GM11168 (cell line): ENCODE measurements at regions not wholly inside any gene's neighbourhood (a gene's known extent, or its start where the extent isn't known, plus 50 kb on each side); places are given as distances from the start of the nearest gene placed in this dataset.
"Not testable (repeated sequence)": the region's sequence is repeated elsewhere in the genome, so short reads cannot be mapped to it uniquely, and the experiment has no call there.

Source experiments
- in situ Hi-C: fragments of 300-500 bp; cut with MboI; formaldehyde crosslinking; loops from one replicate; pipeline ENCODE4 v1.12.0; 2022; ENCODE audit warnings: low sequenced_read_pairs; ENCODE audit not compliant: unreplicated experiment

- in situ Hi-C loops: no loop called here
These were observed 634.4 kb downstream of the UTRN start for GRCh38 chr6:144919560-144919959.

DNA sequence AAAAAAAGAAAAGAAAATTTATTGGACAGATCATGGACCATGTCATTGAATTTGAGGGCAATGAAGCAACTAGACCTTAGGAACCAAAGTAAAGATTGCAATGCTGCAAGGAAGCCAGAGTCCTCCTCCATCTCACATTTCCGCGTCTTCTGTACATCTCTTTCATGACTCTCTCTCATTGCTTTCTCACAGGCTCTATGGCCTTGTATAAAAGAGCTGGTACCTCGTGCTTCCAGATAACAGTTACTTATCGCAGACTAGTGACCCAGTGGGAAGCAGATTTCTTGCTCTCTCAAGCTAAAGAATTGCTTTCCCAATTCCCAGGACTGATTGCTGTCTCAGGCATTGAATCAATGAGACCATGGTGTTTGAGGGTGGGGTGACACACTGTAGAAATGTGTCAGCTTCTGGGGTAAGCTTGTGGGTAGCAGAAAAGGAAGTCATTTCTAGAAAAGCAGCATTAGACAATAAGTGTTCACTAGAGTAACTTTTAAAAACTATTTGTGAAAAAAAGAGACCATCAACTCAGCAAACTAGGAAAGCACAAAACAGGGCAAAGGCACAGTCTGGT lies 635.3 kb downstream of the UTRN start:
- in situ Hi-C loops: no loop called here

GRCh38 chr6:144921206-144921975 lies 636.3 kb downstream of the UTRN start:
- in situ Hi-C loops: no loop called here

DNA sequence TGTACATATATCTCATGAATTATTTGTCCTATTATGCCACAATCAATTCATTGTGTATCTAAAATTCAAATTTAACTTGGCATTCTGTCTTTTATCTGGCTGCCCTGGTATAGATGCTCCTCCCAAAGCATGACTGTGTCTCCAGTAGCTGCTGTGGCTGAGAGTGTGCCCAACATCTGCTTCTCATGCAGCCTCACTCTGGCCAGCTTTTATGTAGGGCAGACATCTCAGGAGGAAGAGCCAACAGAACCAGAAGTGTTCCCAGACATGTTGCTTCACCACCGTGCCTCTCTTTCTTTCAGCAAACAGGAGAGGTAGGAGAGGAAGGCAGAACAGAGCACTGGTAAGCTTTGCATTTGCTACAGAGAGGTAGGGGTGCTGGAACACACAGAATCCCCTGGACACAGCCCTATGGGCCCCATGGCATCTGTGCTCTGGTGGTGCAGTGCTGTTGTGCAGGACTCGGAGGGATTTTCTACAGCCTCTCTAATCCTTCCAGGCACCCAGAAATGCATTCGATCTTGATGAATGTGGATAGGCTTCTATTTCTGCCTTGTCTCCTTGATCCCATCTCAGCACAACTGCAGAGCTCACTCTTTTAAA lies 637.1 kb downstream of the UTRN start:
- in situ Hi-C loops: no loop called here

GRCh38 chr6:144922771-144923490 lies 637.8 kb downstream of the UTRN start:
- in situ Hi-C loops: not testable (repeated sequence)

DNA sequence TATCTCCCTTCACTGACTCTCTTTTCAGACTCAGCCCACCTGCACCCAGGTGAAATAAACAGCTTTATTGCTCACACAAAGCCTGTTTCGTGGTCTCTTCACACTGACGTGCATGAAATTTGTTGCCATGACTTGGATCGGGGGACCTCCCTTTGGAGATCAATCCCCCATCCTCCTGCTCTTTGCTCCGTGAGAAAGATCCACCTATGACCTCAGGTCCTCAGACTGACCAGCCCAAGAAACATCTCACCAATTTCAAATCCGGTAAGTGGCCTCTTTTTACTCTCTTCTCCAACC lies 638.3 kb downstream of the UTRN start:
- in situ Hi-C loops: not testable (repeated sequence)

DNA sequence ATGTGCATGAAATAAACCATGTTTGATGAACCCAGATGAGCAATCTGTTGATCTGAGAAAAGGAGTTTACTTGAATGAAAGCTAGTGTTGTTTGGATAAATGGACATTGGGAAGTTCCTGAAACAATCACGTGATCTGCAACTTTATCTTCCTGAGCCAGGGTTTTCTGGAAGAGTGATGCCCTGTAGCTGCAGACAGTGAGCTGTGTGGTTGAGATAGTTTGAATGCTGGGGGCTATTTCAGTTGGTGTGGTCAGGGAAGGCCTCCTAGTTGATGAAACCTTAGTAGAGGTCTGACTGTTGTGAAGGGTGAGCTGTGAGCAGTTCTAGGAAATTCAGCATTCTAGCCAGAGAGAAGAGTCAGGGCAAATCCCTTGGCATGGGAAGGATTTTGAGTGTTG lies 643.7 kb downstream of the UTRN start:
- in situ Hi-C loops: loop anchor here (25.0 kb wide), 1 partner anchor 342 kb away; no protein-coding TSS in a partner anchor

- in situ Hi-C loops: loop anchor here (25.0 kb wide), 1 partner anchor 342 kb away; no protein-coding TSS in a partner anchor
These were observed 644.1 kb downstream of the UTRN start for GRCh38 chr6:144929262-144929661.

- in situ Hi-C loops: loop anchor here (25.0 kb wide), 1 partner anchor 344 kb away; no protein-coding TSS in a partner anchor
These were observed 646.3 kb downstream of the UTRN start for GRCh38 chr6:144931172-144932035.

DNA sequence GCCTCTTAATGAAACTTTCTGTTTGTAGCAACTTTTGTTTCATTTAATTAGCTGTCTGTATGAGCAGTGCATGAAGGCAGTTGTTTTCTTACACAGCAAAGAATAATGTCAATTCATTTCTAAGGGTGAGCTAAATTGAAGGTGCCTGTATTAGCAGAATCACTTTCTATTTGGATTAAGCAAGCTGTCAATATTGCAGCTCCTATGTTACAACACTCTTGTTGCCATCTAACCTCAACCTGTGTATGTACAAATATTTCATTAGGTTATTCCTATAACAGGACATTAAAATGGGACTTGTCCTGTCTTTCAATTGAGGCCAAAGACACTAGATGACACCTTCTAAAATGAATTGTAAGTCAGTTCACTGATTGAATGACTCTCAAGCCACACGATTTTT lies 647.5 kb downstream of the UTRN start:
- in situ Hi-C loops: loop anchor here (25.0 kb wide), 1 partner anchor 345 kb away; no protein-coding TSS in a partner anchor

- in situ Hi-C loops: loop anchor here (25.0 kb wide), 1 partner anchor 348 kb away; no protein-coding TSS in a partner anchor
These were observed 650.0 kb downstream of the UTRN start for GRCh38 chr6:144935181-144935580.

GRCh38 chr6:144935661-144936060 lies 650.5 kb downstream of the UTRN start:
- in situ Hi-C loops: loop anchor here (25.0 kb wide), 1 partner anchor 348 kb away; no protein-coding TSS in a partner anchor

GRCh38 chr6:144936764-144937163 lies 651.6 kb downstream of the UTRN start:
- in situ Hi-C loops: loop anchor here (25.0 kb wide), 1 partner anchor 349 kb away; no protein-coding TSS in a partner anchor

GRCh38 chr6:144939921-144940320 lies 654.8 kb downstream of the UTRN start:
- in situ Hi-C loops: loop anchor here (25.0 kb wide), 1 partner anchor 353 kb away; no protein-coding TSS in a partner anchor

- in situ Hi-C loops: loop anchor here (25.0 kb wide), 1 partner anchor 357 kb away; no protein-coding TSS in a partner anchor
These were observed 659.0 kb downstream of the UTRN start for GRCh38 chr6:144944106-144944505.

GRCh38 chr6:144947398-144947976 lies 662.4 kb downstream of the UTRN start:
- in situ Hi-C loops: loop anchor here (25.0 kb wide), 1 partner anchor 360 kb away; no protein-coding TSS in a partner anchor

DNA sequence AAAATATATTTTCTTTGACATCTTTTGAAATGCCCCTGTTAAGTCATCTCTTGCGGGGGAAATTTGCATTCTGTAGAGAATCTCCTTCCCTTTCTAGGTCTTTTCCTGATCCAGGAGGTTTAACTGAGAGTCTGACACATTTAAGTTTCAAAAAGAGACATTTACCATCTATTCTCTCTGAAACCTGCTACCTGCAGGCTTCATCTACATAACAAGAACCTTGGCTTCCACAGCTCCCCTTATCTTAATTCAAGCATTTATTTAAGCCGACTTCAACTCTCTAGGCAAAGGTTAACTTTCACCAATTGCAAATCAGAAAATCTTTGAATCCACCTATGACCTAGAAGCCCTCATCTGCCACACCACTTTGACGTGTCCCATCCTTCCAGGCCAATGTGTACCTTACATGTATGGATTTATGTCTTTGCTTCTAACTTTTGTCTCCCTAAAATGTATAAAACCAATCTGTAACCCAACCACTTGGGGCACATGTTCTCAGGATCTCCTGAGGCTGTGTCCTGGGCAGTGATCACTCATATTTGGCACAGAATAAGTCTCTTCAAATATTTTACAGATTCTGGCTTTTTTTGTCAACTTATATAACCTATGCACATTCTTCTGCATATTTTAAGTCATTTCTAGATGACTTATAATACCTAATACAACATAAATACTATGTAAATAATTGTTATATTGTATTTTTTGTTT lies 666.7 kb downstream of the UTRN start:
- in situ Hi-C loops: no loop called here

- in situ Hi-C loops: no loop called here
These were observed 667.5 kb downstream of the UTRN start for GRCh38 chr6:144952456-144953240.
